HepG2 (cell line): ENCODE measurements at regions not wholly inside any gene's neighbourhood (a gene's known extent, or its start where the extent isn't known, plus 50 kb on each side); places are given as distances from the start of the nearest gene placed in this dataset.

Source experiments
- JUN ChIP-seq: sonication (generic); formaldehyde crosslinking; IDR thresholded peaks from 2 replicates; pipeline ENCODE4 v1.4.0; 2020; ENCODE audit warnings: mild to moderate bottlenecking, missing genetic modification reagents
- NR2F6 ChIP-seq, 2 experiments: IDR thresholded peaks; 2 replicates each; pipeline ENCODE4 v1.6.1; 2016; ENCODE audit warnings: antibody characterized with exemption in 1 of 2, mild to moderate bottlenecking in 1 of 2
- TFE3 ChIP-seq: IDR thresholded peaks from 2 replicates; pipeline ENCODE4 v1.6.1; 2016
- USF2 ChIP-seq, 2 experiments: sonication (generic) in 1 of 2; formaldehyde crosslinking in 1 of 2; IDR thresholded peaks; 2 replicates each; pipeline versions ENCODE4 v1.5.1 to v1.6.1; 2011 to 2020; ENCODE audit warnings: borderline replicate concordance in 1 of 2, low read depth in 1 of 2, low read length in 1 of 2, mild to moderate bottlenecking in 1 of 2, missing genetic modification reagents in 1 of 2, moderate library complexity in 1 of 2
- YEATS2 ChIP-seq: sonication (generic); formaldehyde crosslinking; IDR thresholded peaks from 2 replicates; pipeline ENCODE4 v1.4.0; 2020; ENCODE audit warnings: missing genetic modification reagents, borderline replicate concordance

GRCh38 chr21:28547766-28548165 is 444.9 kb downstream of the LTN1 start:
- no peak for TF ChIP-seq TFE3 (CRISPR knock-in tag)
- no peak for TF ChIP-seq JUN (CRISPR knock-in tag)
- no peak for TF ChIP-seq NR2F6 (IDR thresholded peaks at IDR 0.05)
- TF ChIP-seq NR2F6 (CRISPR knock-in tag; IDR thresholded peaks at IDR 0.05): no peak
- no peak for TF ChIP-seq USF2 (IDR thresholded peaks at IDR 0.05; ENCODE audit: low read depth, low read length)
- TF ChIP-seq USF2 (CRISPR knock-in tag; IDR thresholded peaks at IDR 0.05; ENCODE audit: borderline replicate concordance): no peak
- no peak for TF ChIP-seq YEATS2 (CRISPR knock-in tag)
